ENCODE measurements at regions not wholly inside any gene's neighbourhood (a gene's known extent, or its start where the extent isn't known, plus 50 kb on each side); places are given as distances from the start of the nearest gene placed in this dataset.

GRCh38 chr16:8373676-8374431 is 216.5 kb downstream of the TMEM114 start:
- DNase-seq, result no peak

DNA sequence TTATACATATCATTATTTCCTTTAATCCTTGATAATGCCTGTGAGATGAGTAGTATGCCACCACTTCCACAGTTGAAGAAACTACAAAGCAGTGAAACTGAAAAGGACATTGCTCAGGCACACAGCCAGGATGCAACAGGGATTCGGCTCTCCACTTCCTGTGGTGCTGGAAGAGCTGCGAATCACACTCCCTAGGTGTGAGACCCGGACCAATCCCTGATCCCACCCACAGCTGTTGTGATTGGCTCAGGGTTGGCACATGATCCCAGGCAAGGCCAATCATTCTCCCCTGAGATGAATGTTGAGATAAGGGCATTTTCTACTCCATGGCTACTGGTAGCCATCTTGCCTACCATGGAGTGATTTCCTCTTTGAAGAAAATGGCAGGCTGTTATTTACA is 218.2 kb downstream of the TMEM114 start:
- no peak for DNase-seq

DNA sequence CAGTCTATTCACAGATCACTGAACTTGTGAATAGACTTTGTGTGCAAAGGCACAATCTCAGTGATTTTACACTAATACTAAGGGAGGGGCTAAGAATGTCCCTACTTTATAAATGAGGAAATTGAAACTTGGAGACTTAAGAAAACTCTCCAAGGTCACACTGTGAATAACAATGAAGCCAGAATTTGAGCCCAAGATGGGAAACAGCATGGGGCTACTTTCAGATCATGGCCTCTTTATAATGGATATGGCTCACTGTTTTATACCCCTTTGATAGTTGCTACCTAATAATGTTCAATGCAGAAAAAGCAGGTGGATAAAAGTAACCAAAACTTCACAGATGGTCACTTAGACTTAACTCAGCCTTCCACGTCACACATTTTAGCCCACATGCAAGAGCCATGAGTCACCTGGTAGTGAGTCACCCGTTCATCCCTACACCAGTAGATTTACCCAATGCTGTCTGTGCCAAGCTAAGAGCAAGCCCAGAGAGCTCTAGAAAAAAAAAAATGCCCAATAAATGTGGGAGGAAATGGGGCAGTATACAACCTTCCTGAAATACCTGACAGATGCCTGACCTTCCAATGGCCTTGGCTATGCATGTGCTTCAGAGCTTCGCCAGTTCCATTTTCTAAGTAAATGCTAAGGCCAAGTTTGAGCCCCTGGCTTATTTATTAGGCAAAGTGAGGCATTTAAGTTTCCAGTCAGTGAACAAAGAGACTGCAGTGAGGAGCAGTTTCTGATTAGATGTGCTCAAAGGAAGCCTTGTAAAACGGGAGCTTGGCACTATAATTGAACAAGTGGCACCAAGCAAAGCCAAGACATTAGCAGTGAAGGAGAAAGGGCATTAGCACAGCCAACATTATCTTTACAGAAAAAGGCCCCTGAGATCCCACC is 219.7 kb downstream of the TMEM114 start:
- DNase-seq, result no peak

DNA sequence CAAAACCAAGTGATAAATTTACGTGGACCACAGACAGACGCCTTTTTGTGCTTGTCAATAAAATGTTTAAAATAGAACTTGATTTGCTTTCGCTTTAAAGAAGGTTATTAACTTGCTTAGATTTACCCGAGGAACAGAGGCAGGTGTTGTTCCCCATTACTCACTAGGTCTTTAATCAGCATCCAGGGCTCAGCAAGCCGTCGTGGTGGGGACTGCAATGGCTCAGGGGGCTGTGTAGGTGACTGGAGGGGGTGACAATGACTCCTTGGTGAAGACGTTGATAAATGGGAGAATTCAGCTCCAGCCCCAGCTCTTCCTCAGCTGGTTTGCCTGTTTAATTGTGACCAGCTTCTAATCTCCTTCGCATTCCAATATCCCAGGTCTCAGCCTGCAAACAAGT is 231.4 kb downstream of the TMEM114 start:
- DNase-seq, result no peak

DNA sequence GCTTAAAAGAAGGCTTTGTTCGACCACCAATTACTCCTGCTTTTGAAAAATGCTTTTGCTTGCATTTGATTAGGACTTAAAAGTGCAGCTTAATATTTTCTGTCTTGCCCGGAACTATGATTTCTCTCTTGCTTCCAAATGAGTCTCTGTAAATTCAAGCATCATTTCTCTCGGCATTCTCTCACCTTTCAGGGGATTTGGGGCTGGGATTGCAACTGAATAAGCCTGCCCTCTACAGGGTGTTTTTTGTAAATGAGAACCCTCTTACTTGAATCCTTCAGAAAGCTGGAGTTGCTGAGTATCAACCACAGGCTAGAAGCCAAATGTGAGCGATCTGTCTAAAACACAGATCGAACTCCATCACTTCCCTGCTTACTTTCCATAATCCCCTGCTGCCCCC is 234.6 kb downstream of the TMEM114 start:
- DNase-seq, result no peak

- peak in 1 of 5 experiments; percentile 3 for DNase-seq
These were observed 244.0 kb downstream of the TMEM114 start for GRCh38 chr16:8346294-8346693.

GRCh38 chr16:8342276-8342675 is 248.0 kb downstream of the TMEM114 start:
- DNase-seq, result no peak

DNA sequence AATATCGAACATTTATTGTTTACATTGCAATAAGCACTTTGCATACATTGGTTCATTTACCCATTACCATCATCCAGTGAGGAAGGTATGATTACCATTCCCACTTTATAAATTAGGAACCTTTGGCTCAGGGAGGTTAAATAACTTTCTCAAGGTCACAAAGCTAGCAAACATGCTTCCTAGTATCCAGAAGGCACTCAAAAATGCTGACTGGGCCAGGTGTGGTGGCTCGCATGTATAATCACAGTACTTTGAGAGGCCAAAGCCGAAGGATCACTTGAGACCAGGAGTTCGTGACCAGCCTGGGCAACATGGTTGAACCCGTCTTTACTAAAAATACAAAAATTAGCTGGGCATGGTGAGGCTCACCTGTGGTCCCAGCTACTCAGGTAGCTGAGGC is 259.6 kb downstream of the TMEM114 start:
- DNase-seq, result no peak

DNA sequence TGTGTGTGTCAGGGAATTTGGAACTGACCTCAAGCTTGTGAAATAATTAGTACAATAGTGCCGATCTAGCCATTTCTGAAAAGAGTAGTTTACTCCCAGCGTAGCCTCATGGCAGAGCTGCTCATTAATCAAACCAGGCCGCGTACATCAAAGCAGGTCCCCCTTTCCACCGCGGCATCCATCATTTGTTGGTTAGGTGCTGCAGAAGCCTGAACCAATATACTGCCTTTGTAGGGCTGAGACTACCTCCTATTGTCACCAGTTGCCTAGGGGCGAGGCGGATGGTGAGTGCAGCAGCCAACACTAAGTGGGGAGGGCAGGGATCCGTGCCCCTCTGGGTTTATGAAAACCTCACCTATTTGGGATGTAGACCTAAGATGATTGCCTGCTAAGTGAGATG is 264.1 kb downstream of the TMEM114 start:
- DNase-seq, result no peak

DNA sequence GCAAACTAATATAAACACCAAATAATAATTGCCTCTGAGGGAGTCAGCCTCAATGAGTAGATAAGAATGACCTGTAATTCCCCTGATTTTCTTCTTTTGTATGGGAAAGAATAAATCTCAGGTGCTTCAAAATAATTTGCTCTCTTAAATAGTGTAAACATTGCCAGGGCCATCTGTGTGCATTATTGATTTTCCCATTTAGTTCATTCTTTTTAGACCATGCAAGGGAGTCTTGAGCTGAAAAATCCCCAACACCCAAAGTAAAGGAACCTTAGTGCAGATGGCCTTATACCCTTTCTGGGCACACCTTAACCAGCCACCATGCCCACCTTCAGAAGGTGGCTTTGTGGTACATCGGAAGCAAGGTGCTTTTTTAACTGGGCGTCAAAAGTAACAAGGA is 267.2 kb downstream of the TMEM114 start:
- no peak for DNase-seq

GRCh38 chr16:8320131-8320530 is 270.2 kb downstream of the TMEM114 start:
- DNase-seq, result no peak

- no peak for DNase-seq
These were observed 279.5 kb downstream of the TMEM114 start for GRCh38 chr16:8310816-8311215.

DNA sequence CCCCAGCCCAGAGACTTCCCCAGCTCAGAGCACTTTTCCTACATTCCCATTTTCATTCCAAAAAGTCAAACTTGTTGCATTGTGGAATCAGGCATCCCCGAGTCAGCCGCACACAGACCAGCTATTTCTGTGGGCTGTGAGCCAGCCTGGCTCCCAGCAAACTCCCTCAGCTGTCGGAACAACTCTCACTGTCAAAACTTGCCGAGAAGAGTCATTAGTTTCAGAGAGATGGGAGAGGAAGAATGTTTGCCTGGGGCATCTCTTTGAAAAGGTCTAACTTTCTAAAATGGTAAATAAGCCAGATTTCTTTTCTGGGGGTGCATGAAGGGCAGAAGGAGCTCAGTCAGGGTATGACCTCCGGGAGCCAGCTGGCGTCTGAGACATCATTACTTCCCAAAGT is 280.0 kb downstream of the TMEM114 start:
- no peak for DNase-seq

DNA sequence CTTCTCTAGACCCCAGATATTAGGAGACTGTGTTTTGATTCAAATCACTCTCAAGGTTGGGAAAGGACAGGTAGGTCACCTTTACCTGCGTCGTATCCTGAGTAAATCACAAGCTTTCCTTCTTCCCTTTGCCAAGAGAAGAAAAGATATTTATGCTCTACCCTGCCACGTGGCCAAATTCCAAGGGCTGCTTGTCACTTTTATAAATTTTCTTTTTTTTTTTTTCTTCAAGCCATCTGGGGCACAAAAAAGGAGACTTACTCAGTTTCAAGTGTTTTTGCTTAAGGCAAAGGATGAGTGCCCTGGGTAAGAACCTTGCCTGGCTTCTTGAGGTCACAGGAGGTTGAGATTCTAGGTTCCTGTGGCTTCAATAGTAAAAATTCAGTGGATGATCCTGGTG is 285.1 kb downstream of the TMEM114 start:
- no peak for DNase-seq

DNA sequence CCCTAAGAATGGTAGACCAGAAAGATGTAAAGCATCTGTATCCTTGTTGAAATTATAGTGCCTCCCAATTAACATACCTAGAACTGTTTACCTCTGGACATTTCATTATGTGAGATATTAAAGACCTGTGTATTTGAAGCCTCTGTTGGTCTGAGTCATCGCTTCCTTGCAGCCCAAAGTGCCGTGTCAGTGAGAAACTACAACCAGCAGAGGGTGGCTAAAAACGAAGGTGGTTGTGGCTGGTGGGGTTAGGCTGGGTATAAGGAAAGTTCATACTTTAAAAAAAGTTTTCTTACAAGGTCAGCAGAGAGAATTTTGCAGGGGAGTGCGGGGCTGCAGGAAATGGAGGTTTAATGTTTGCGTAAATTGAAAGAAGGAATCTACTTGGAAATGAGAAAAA is 290.7 kb downstream of the TMEM114 start:
- no peak for DNase-seq

GRCh38 chr16:8295513-8296237 is 294.6 kb downstream of the TMEM114 start:
- DNase-seq, result no peak

GRCh38 chr16:8293413-8293812 is 296.9 kb downstream of the TMEM114 start:
- no peak for DNase-seq

- no peak for DNase-seq
These were observed 298.0 kb downstream of the TMEM114 start for GRCh38 chr16:8292271-8292670.

GRCh38 chr16:8286348-8286747 is 304.0 kb downstream of the TMEM114 start:
- no peak for DNase-seq

GRCh38 chr16:8283195-8283594 is 307.1 kb downstream of the TMEM114 start:
- no peak for DNase-seq

- DNase-seq, result no peak
These were observed 312.2 kb downstream of the TMEM114 start for GRCh38 chr16:8278031-8278580.

DNA sequence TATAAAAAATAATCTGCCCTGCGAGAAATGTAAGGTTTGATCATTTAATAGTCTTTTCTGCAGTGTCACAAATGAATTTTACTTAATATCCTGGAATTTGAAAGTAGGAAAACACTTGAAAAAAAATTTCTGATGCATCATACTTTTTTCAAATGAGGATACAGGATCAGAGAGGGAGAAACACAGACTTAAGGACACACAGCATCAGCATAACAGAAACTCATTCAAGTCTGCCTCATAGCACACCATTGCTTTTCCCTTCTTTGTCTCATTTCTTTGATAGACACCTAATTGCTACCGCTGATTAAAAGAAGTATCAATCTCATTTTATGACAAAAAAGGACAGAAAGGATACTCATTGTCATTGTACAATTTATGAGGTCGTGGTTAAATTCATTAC is 319.0 kb downstream of the TMEM114 start:
- DNase-seq, result no peak

GRCh38 chr16:8262299-8262698 is 328.0 kb downstream of the TMEM114 start:
- no peak for DNase-seq
